DOHH2 (cell line): ENCODE measurements at regions not wholly inside any gene's neighbourhood (a gene's known extent, or its start where the extent isn't known, plus 50 kb on each side); places are given as distances from the start of the nearest gene placed in this dataset.

Experiments
- H3F3A ChIP-seq: fragments of 200-600 bp; sonication (generic), shearing (Covaris generic); 2 replicates; pipeline ENCODE4 v1.6.0; 2016; ENCODE audit warnings: antibody characterized with exemption, mild to moderate bottlenecking; ENCODE audit not compliant: control insufficient read depth, insufficient read depth
- H3K27ac ChIP-seq: fragments of 200-600 bp; sonication (generic); 2 replicates; pipeline ENCODE4 v1.5.1; 2014; ENCODE audit warnings: low read depth, mild to moderate bottlenecking, low read length, moderate library complexity
- H3K27me3 ChIP-seq: fragments of 200-600 bp; sonication (generic); 2 replicates; pipeline ENCODE4 v1.6.1; 2014; ENCODE audit warnings: mild to moderate bottlenecking, low read length, mixed read lengths; ENCODE audit not compliant: control insufficient read depth
- H3K36me3 ChIP-seq: fragments of 200-600 bp; sonication (generic); 2 replicates; pipeline ENCODE4 v1.6.1; 2014; ENCODE audit warnings: mild to moderate bottlenecking, low read length, moderate library complexity, mixed read lengths; ENCODE audit not compliant: control insufficient read depth
- H3K4me1 ChIP-seq: fragments of 200-600 bp; sonication (generic); 2 replicates; pipeline ENCODE4 v1.6.1; 2014; ENCODE audit warnings: mild to moderate bottlenecking, low read length, mixed read lengths; ENCODE audit not compliant: control insufficient read depth
- H3K4me2 ChIP-seq: fragments of 200-600 bp; sonication (generic); 2 replicates; pipeline ENCODE4 v1.6.0; 2014; ENCODE audit warnings: mild to moderate bottlenecking, low read length, moderate library complexity
- H3K4me3 ChIP-seq: fragments of 200-600 bp; sonication (generic); 2 replicates; pipeline ENCODE4 v1.5.1; 2014; ENCODE audit warnings: mild to moderate bottlenecking, low read length, mixed read lengths
- H3K79me2 ChIP-seq: fragments of 200-600 bp; sonication (generic); 2 replicates; pipeline ENCODE4 v1.6.1; 2014; ENCODE audit warnings: mild to moderate bottlenecking, low read length, mixed read lengths; ENCODE audit not compliant: control insufficient read depth
- H3K9me2 ChIP-seq: fragments of 200-600 bp; sonication (generic); replicated peaks from 2 replicates; pipeline ENCODE4 v1.6.1; 2014; ENCODE audit warnings: mild to moderate bottlenecking, low read length, mixed read lengths; ENCODE audit not compliant: control insufficient read depth
- H3K9me3 ChIP-seq: fragments of 200-600 bp; sonication (generic); 2 replicates; pipeline ENCODE4 v1.6.1; 2014; ENCODE audit warnings: antibody characterized with exemption, low read length, mixed read lengths; ENCODE audit not compliant: control insufficient read depth, insufficient read depth
- H4K20me1 ChIP-seq: fragments of 200-600 bp; sonication (generic); 2 replicates; pipeline ENCODE4 v1.6.0; 2014; ENCODE audit warnings: low read depth, mild to moderate bottlenecking, antibody characterized with exemption, low read length, moderate library complexity; ENCODE audit not compliant: control insufficient read depth, insufficient read depth
- CTCF ChIP-seq: fragments of 200-600 bp; sonication (generic); IDR thresholded peaks from one replicate; pipeline ENCODE4 v1.5.1; 2014; ENCODE audit warnings: antibody characterized with exemption, mild to moderate bottlenecking, low read depth, low read length; ENCODE audit not compliant: poor library complexity, severe bottlenecking
- EZH2phosphoT487 ChIP-seq: fragments of 200-600 bp; sonication (generic); IDR thresholded peaks from 2 replicates; pipeline ENCODE4 v1.6.1; 2017; ENCODE audit warnings: borderline replicate concordance, mild to moderate bottlenecking, antibody characterized with exemption, low read length, moderate library complexity, mixed read lengths

DNA sequence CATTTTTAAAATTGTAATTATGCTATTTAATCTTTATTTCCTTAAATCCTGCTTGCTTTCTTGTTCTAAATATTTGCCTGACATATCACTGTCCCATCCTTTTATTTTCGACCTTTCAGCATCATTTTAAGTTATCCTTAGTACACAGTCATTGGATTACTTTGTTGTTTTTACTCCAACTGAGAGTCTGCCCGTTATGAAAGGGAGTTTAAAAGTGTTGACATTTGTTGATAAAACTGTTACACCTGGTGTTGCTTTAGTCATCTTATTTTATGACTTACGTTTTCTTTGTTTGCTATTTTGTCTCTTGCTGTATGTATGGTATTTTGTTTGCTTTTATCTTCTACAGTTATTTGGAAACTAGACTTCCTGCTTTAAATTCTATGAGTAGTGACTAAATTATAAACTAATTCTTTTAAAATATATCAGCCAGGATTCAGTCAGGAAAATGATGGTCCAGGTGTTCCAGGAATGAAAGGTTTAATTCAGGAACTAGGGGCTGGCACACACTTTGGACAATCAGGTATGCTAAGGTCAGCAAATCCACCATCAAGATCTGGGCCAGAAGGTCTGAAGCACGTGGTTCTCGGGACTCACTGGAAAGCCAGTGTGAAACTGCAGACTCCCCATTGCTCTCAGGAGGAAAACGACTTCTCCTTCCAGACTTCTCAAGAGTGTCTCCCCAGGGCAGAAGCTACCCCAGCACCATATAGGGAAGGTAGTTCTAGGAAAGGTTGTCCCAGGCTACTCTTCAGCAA is 86.0 kb downstream of the RASSF10 start:
- Histone ChIP-seq H3K4me3 (no peak overlapping the region), H3K79me2 (no peaks in the 10 kb centered on the region), H3K9me3 (no peaks in the 10 kb centered on the region), H3K27me3 (no peaks in the 10 kb centered on the region), H3K27ac (no peak overlapping the region), H4K20me1 (no peaks in the 10 kb centered on the region), H3K36me3 (no peaks in the 10 kb centered on the region), H3K4me2 (no peak overlapping the region), H3K9me2 (no peaks in the 10 kb centered on the region), H3K4me1 (no peaks in the 10 kb centered on the region), H3F3A (no peaks in the 10 kb centered on the region)
- TF ChIP-seq CTCF = no peak
- no peak for TF ChIP-seq EZH2phosphoT487

- Histone ChIP-seq H3K27ac (no peak overlapping the region), H3K79me2 (no peaks in the 10 kb centered on the region), H3K4me2 (no peak overlapping the region)
Observed at GRCh38 chr11:13098063-13098462, 88.9 kb downstream of the RASSF10 start.

GRCh38 chr11:13098616-13099289 is 89.6 kb downstream of the RASSF10 start:
- H3K27ac ChIP-seq = no peak overlapping the region
- H3K9me2 ChIP-seq = no peaks in the 10 kb centered on the region
- H4K20me1 ChIP-seq = no peaks in the 10 kb centered on the region
- H3K79me2 ChIP-seq = no peaks in the 10 kb centered on the region
- no peaks in the 10 kb centered on the region for H3F3A ChIP-seq
- no peaks in the 10 kb centered on the region for H3K27me3 ChIP-seq
- TF ChIP-seq CTCF (no peak), EZH2phosphoT487 (no peak)
- no peaks in the 10 kb centered on the region for H3K9me3 ChIP-seq
- H3K36me3 ChIP-seq = no peaks in the 10 kb centered on the region
- no peak overlapping the region for H3K4me2 ChIP-seq
- no peak overlapping the region for H3K4me3 ChIP-seq
- H3K4me1 ChIP-seq = no peaks in the 10 kb centered on the region

More at GRCh38 chr11:13098063-13098462, 88.9 kb downstream of the RASSF10 start:
- no peaks in the 10 kb centered on the region for H3K4me1 ChIP-seq
- no peak for TF ChIP-seq CTCF
- TF ChIP-seq EZH2phosphoT487 = no peak
- H4K20me1 ChIP-seq = no peaks in the 10 kb centered on the region
- no peaks in the 10 kb centered on the region for H3K36me3 ChIP-seq
- H3K27me3 ChIP-seq = no peaks in the 10 kb centered on the region
- no peaks in the 10 kb centered on the region for H3K9me2 ChIP-seq
- no peaks in the 10 kb centered on the region for H3K9me3 ChIP-seq
- no peak overlapping the region for H3K4me3 ChIP-seq
- H3F3A ChIP-seq = no peaks in the 10 kb centered on the region
